ENCODE measurements at regions not wholly inside any gene's neighbourhood (a gene's known extent, or its start where the extent isn't known, plus 50 kb on each side); places are given as distances from the start of the nearest gene placed in this dataset.

DNA sequence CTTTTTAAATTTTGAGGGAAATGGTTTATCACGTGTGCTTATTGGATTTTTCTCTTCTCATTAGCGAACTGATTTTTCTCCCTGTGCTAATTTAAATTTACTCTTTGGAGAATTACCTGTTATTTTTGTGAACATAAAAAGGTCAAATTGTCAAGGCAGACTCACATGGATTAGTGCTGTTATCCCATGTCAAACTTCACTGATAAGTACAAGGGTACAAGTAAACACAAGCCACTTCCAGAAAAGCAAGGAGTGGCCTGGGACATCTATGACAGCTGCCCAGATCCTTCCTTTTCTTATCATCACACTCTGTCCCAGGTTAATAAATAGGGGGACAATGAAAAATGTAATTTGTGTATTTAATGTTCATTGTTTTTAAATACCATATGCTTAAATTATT lies 901.2 kb downstream of the LTN1 start:
- Mint-ChIP-seq H3K27ac (ENCODE audit: unreplicated experiment) (no peak overlapping the region), H3K27me3 (ENCODE audit: low read depth) (no peaks in the 10 kb centered on the region), H3K4me1 (no peaks in the 10 kb centered on the region), H3K9me3 (peaks cover 11% of the 10 kb centered on the region), H3K4me3 (no peak overlapping the region), H3K36me3 (ENCODE audit: low read depth) (no peaks in the 10 kb centered on the region)
- TF ChIP-seq, protein P1, sequence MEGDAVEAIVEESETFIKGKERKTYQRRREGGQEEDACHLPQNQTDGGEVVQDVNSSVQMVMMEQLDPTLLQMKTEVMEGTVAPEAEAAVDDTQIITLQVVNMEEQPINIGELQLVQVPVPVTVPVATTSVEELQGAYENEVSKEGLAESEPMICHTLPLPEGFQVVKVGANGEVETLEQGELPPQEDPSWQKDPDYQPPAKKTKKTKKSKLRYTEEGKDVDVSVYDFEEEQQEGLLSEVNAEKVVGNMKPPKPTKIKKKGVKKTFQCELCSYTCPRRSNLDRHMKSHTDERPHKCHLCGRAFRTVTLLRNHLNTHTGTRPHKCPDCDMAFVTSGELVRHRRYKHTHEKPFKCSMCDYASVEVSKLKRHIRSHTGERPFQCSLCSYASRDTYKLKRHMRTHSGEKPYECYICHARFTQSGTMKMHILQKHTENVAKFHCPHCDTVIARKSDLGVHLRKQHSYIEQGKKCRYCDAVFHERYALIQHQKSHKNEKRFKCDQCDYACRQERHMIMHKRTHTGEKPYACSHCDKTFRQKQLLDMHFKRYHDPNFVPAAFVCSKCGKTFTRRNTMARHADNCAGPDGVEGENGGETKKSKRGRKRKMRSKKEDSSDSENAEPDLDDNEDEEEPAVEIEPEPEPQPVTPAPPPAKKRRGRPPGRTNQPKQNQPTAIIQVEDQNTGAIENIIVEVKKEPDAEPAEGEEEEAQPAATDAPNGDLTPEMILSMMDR (conservative IDR thresholded peaks at IDR 0.05) = no peak
- DNase-seq (ENCODE audit: low read depth, low spot score) = no peak

DNA sequence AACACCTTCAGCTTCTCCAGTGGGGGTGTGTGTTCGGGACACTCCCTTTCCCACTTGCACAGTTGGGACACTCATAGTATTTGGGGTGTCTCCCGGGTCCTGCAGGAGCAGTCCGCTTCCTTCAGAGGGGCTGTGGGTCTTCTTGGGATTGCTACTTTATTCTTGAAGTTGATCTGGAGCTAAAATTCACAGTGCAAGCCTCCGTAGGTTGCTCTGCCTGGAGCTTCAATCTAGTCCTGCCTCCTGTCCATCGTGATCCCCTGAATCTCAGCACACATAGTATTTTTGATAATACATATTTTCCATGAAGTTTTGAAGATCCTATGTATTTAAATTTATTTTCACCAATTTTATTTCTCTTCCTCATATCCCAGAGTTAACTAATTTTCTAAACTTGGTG lies 902.1 kb downstream of the LTN1 start:
- Mint-ChIP-seq H3K4me3 (no peak overlapping the region), H3K27me3 (ENCODE audit: low read depth) (no peaks in the 10 kb centered on the region), H3K9me3 (peaks cover 12% of the 10 kb centered on the region), H3K4me1 (no peaks in the 10 kb centered on the region), H3K36me3 (ENCODE audit: low read depth) (no peaks in the 10 kb centered on the region), H3K27ac (ENCODE audit: unreplicated experiment) (no peak overlapping the region)
- TF ChIP-seq, protein P1 (conservative IDR thresholded peaks at IDR 0.05) = no peak
- no peak for DNase-seq (ENCODE audit: low read depth, low spot score)

DNA sequence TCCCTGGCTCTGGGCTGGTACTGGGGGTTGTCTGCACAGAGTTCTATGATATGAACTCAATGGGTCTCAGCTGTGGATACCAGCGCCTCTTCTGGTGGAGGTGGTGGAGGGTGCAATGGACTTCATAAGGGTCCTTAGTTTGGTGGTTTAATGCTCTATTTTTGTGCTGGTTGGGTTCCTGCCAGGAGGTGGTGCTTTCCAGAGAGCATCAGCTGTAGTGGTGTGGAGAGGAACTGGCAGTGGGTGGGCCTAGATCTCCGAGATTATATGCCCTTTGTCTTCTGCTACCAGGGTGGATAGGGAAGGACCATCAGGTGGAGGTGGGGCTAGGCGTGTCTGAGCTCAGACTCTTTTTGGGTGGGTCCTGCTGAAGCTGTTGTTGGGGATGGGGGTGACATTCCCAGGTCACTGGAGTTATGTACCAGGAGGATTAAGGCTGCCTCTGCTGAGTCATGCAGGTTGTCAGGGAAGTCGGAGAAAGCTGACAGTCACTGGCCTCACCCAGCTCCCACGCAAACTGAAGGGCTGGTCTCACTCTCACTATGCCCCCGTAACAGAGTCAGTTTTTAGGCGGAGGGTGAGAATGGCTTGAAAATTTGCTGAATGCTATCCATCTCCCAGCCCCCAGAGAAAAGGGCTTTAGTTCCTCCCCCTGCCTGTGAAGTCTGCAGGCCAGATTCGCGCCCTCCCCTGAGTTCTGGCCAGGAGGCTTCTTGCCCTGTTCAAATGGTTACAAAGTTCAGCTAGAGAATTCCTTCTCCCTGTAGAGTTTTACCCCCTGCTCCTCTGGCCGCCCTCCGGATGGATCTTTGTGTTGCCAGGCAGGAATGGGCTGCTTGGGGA lies 902.9 kb downstream of the LTN1 start:
- Mint-ChIP-seq H3K27ac (ENCODE audit: unreplicated experiment) (no peak overlapping the region), H3K9me3 (peaks cover 14% of the 10 kb centered on the region), H3K4me1 (no peaks in the 10 kb centered on the region), H3K36me3 (ENCODE audit: low read depth) (no peaks in the 10 kb centered on the region), H3K4me3 (no peak overlapping the region), H3K27me3 (ENCODE audit: low read depth) (no peaks in the 10 kb centered on the region)
- TF ChIP-seq, protein P1 (conservative IDR thresholded peaks at IDR 0.05) = no peak
- no peak for DNase-seq (ENCODE audit: low read depth, low spot score)

DNA sequence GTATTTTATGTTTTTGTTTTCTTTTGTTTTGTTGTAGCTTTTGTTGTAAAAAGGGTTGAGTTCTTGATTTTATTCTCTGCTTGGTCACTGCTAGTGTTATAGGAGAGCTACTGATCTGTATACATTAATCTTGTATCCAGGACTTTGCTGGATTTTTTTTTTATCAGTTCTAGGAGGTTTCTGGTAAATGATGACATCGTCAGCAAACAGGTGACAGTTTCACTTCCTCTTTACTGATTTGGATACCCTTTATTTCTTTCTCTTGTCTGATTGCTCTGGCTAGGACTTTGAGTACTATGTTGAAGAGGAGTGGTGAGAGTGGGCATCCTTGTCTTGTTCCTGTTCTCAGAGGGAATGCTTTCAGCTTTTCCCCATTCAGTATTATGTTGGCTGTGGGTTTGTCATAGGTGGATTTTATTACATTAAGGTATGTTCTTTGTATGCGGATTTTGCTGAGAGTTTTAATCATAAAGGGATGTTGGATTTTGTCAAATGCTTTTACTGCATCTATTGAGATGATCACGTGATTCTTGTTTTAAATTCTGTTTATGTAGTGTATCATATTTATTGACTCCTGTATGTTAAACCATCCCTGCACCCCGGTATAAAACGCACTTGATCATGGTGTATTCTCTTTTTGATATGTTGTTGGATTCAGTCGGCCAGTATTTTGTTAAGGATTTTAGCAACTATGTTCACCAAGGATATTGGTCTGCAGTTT lies 905.7 kb downstream of the LTN1 start:
- Mint-ChIP-seq H3K4me1 (no peaks in the 10 kb centered on the region), H3K9me3 (peaks cover 18% of the 10 kb centered on the region), H3K27me3 (ENCODE audit: low read depth) (no peaks in the 10 kb centered on the region), H3K27ac (ENCODE audit: unreplicated experiment) (peak overlapping the region; percentile 36), H3K36me3 (ENCODE audit: low read depth) (no peaks in the 10 kb centered on the region), H3K4me3 (no peak overlapping the region)
- TF ChIP-seq, protein P1 (conservative IDR thresholded peaks at IDR 0.05) = no peak
- DNase-seq (ENCODE audit: low read depth, low spot score) = no peak

DNA sequence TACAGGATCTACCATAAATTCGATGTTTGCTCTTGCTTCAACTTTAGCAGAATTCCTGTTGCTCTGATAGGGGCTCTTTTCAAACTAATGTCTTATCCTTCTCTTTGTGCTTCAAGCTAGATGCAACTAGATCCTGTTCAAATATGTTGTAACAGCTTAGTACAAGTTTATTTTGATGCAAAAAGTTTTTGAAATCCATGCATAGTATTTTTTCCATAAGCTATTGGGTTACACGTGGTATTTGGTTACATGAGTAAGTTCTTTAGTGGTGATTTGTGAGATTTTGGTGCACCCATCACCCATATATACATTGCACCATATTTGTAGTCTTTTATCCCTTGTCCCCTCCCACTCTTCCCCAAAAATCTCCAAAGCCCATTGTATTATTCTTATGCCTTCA lies 907.7 kb downstream of the LTN1 start:
- TF ChIP-seq, protein P1 (conservative IDR thresholded peaks at IDR 0.05) = no peak
- Mint-ChIP-seq H3K9me3 (peaks cover 18% of the 10 kb centered on the region), H3K27me3 (ENCODE audit: low read depth) (no peaks in the 10 kb centered on the region), H3K4me3 (no peak overlapping the region), H3K36me3 (ENCODE audit: low read depth) (no peaks in the 10 kb centered on the region), H3K4me1 (no peaks in the 10 kb centered on the region), H3K27ac (ENCODE audit: unreplicated experiment) (no peak overlapping the region)
- DNase-seq (ENCODE audit: low read depth, low spot score) = no peak

Measured in neural crest cell (in vitro differentiated cells).